ENCODE measurements at regions not wholly inside any gene's neighbourhood (a gene's known extent, or its start where the extent isn't known, plus 50 kb on each side); places are given as distances from the start of the nearest gene placed in this dataset.

DNA sequence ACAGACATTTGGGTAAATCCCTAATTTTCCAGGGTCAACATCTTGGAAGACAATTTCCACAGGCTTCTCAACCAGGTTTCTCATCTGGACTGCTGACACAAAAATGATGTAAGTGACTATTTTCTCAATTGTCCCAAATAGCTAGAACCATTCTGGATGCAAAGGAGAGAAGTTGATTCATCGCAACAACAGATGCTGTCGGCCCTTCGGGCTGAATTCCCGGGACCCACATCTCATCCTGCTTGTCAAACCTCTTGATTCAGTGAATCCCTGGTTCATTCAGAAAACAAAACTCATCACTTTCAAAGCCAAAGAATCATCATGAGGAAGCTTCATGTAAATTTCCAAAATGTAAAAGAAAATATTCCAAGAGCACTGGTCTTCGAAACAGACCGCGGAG lies 251.8 kb downstream of the NPHP4 start:
- Mint-ChIP-seq H3K4me3 (no peak overlapping the region), H3K36me3 (peaks cover 6% of the 10 kb centered on the region), H3K9me3 (peaks cover 19% of the 10 kb centered on the region), H3K27ac (no peak overlapping the region), H3K27me3 (ENCODE audit: low read depth) (no peaks in the 10 kb centered on the region; the same call in 1 of the 2 replicates), H3K4me1 (no peaks in the 10 kb centered on the region; the same call in 1 of the 2 replicates)
- TF ChIP-seq SMAD3 (CRISPR knock-in tag; IDR thresholded peaks at IDR 0.05; ENCODE audit: borderline replicate concordance) (no peak), GABPB1 (CRISPR knock-in tag; IDR thresholded peaks at IDR 0.05) (no peak), ZNF138 (CRISPR knock-in tag; conservative IDR thresholded peaks at IDR 0.05) (no peak), TEAD4 (CRISPR knock-in tag; IDR thresholded peaks at IDR 0.05) (no peak), ZNF416 (CRISPR knock-in tag; IDR thresholded peaks at IDR 0.05) (no peak), OVOL2 (CRISPR knock-in tag; IDR thresholded peaks at IDR 0.05; ENCODE audit: borderline replicate concordance) (no peak), CREB1 (CRISPR knock-in tag; IDR thresholded peaks at IDR 0.05) (no peak), GRHL2 (CRISPR knock-in tag; IDR thresholded peaks at IDR 0.05; ENCODE audit: insufficient replicate concordance, severe bottlenecking) (no peak), ELF4 (CRISPR knock-in tag; IDR thresholded peaks at IDR 0.05; ENCODE audit: low read depth) (no peak), FOXP1 (CRISPR knock-in tag; IDR thresholded peaks at IDR 0.05; ENCODE audit: borderline replicate concordance) (no peak)
- TF ChIP-seq, protein P1, sequence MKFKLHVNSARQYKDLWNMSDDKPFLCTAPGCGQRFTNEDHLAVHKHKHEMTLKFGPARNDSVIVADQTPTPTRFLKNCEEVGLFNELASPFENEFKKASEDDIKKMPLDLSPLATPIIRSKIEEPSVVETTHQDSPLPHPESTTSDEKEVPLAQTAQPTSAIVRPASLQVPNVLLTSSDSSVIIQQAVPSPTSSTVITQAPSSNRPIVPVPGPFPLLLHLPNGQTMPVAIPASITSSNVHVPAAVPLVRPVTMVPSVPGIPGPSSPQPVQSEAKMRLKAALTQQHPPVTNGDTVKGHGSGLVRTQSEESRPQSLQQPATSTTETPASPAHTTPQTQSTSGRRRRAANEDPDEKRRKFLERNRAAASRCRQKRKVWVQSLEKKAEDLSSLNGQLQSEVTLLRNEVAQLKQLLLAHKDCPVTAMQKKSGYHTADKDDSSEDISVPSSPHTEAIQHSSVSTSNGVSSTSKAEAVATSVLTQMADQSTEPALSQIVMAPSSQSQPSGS (CRISPR knock-in tag; IDR thresholded peaks at IDR 0.05; ENCODE audit: borderline replicate concordance, low read depth) = no peak
- TF ChIP-seq, protein P2, sequence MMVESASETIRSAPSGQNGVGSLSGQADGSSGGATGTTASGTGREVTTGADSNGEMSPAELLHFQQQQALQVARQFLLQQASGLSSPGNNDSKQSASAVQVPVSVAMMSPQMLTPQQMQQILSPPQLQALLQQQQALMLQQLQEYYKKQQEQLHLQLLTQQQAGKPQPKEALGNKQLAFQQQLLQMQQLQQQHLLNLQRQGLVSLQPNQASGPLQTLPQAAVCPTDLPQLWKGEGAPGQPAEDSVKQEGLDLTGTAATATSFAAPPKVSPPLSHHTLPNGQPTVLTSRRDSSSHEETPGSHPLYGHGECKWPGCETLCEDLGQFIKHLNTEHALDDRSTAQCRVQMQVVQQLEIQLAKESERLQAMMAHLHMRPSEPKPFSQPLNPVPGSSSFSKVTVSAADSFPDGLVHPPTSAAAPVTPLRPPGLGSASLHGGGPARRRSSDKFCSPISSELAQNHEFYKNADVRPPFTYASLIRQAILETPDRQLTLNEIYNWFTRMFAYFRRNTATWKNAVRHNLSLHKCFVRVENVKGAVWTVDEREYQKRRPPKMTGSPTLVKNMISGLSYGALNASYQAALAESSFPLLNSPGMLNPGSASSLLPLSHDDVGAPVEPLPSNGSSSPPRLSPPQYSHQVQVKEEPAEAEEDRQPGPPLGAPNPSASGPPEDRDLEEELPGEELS (CRISPR knock-in tag; IDR thresholded peaks at IDR 0.05) = no peak
- CTCF ChIA-PET = no interaction called here
- POLR2A ChIA-PET = no interaction called here
- ATAC-seq (no peak), DNase-seq (ENCODE audit: low spot score) (no peak)

DNA sequence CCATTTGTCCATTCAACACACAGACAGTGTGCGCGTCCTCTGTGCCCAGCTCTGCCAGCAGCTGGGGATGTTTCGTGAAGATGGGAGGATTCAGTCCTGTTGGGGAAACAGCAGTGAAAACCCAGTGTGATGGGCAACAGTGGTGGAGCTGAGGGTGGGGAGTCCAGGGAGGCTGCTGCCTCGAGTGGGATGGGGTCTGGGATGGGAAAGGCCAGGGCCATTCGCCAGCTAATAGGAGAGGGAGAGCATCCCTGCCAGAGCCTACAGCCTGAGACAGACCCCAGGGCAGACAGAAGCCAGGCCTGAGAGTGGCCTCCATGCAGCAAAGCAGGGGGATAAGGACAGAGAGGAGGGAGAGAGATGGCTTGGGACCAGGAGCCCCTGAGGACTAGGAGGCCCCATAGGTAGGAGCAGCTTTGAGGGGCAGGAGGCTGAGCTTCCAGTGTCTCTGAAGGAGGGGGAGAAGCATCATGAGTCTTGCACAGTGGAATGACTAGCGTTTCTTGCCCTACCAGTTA lies 252.6 kb downstream of the NPHP4 start:
- Mint-ChIP-seq H3K9me3 (peaks cover 19% of the 10 kb centered on the region), H3K4me1 (no peaks in the 10 kb centered on the region; the same call in 1 of the 2 replicates), H3K4me3 (no peak overlapping the region), H3K27ac (no peak overlapping the region), H3K36me3 (peaks cover 6% of the 10 kb centered on the region), H3K27me3 (ENCODE audit: low read depth) (no peaks in the 10 kb centered on the region; the same call in 1 of the 2 replicates)
- POLR2A ChIA-PET = no interaction called here
- DNase-seq (ENCODE audit: low spot score) (no peak), ATAC-seq (no peak)
- TF ChIP-seq RELA (CRISPR knock-in tag; IDR thresholded peaks at IDR 0.05; ENCODE audit: borderline replicate concordance) (no peak), ZNF219 (CRISPR knock-in tag; IDR thresholded peaks at IDR 0.05; ENCODE audit: borderline replicate concordance) (no peak), ZNF671 (CRISPR knock-in tag; IDR thresholded peaks at IDR 0.05) (no peak), GABPB1 (CRISPR knock-in tag; IDR thresholded peaks at IDR 0.05) (no peak), SP1 (CRISPR knock-in tag; conservative IDR thresholded peaks at IDR 0.05) (no peak), TCF7 (CRISPR knock-in tag; IDR thresholded peaks at IDR 0.05; ENCODE audit: low read depth) (no peak), ELF4 (CRISPR knock-in tag; IDR thresholded peaks at IDR 0.05; ENCODE audit: low read depth) (no peak)
- TF ChIP-seq, protein P3, sequence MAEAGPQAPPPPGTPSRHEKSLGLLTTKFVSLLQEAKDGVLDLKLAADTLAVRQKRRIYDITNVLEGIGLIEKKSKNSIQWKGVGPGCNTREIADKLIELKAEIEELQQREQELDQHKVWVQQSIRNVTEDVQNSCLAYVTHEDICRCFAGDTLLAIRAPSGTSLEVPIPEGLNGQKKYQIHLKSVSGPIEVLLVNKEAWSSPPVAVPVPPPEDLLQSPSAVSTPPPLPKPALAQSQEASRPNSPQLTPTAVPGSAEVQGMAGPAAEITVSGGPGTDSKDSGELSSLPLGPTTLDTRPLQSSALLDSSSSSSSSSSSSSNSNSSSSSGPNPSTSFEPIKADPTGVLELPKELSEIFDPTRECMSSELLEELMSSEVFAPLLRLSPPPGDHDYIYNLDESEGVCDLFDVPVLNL (CRISPR knock-in tag; IDR thresholded peaks at IDR 0.05; ENCODE audit: borderline replicate concordance, low read depth) = no peak
- CTCF ChIA-PET = no interaction called here

DNA sequence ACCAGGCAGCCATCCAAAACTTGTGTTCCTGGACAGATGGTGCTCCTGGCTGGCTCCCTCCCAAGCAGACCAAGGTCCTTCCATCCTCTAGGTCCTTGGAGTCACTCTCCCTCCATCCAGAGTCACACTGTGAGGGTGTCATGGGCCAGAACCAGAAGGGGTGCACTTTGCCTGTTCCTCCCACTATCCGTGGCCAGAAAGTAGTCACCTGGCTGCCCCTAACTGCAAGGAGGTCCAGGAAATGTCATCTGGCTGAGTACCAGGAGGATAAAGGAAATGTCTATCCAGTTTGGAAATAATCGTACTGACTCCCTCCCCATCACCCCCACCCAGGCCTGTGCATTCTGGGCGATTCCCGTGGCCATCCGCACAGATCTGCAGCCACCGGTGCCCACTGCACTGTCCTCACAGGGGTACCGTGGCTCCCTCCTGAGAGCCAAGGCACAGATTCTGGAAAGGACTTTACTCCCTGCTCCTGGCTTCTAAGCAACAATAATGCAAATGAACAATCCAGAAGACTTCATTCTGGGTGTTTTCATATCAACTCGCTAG lies 253.2 kb downstream of the NPHP4 start:
- CTCF ChIA-PET = no interaction called here
- Mint-ChIP-seq H3K9me3 (peaks cover 20% of the 10 kb centered on the region), H3K27ac (no peak overlapping the region), H3K36me3 (peaks cover 6% of the 10 kb centered on the region), H3K27me3 (ENCODE audit: low read depth) (no peaks in the 10 kb centered on the region), H3K4me3 (no peak overlapping the region), H3K4me1 (no peaks in the 10 kb centered on the region)
- DNase-seq (ENCODE audit: low spot score) (no peak), ATAC-seq (no peak)
- POLR2A ChIA-PET = no interaction called here
- TF ChIP-seq ZBTB21 (CRISPR knock-in tag; IDR thresholded peaks at IDR 0.05; ENCODE audit: borderline replicate concordance) = no peak
- no peak for TF ChIP-seq NFATC4 (CRISPR knock-in tag; IDR thresholded peaks at IDR 0.05)
- no peak for TF ChIP-seq RELA (CRISPR knock-in tag; IDR thresholded peaks at IDR 0.05; ENCODE audit: borderline replicate concordance)
- no peak for TF ChIP-seq ZNF423 (CRISPR knock-in tag; IDR thresholded peaks at IDR 0.05)
- TF ChIP-seq, protein P4, sequence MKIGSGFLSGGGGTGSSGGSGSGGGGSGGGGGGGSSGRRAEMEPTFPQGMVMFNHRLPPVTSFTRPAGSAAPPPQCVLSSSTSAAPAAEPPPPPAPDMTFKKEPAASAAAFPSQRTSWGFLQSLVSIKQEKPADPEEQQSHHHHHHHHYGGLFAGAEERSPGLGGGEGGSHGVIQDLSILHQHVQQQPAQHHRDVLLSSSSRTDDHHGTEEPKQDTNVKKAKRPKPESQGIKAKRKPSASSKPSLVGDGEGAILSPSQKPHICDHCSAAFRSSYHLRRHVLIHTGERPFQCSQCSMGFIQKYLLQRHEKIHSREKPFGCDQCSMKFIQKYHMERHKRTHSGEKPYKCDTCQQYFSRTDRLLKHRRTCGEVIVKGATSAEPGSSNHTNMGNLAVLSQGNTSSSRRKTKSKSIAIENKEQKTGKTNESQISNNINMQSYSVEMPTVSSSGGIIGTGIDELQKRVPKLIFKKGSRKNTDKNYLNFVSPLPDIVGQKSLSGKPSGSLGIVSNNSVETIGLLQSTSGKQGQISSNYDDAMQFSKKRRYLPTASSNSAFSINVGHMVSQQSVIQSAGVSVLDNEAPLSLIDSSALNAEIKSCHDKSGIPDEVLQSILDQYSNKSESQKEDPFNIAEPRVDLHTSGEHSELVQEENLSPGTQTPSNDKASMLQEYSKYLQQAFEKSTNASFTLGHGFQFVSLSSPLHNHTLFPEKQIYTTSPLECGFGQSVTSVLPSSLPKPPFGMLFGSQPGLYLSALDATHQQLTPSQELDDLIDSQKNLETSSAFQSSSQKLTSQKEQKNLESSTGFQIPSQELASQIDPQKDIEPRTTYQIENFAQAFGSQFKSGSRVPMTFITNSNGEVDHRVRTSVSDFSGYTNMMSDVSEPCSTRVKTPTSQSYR (CRISPR knock-in tag; IDR thresholded peaks at IDR 0.05) = no peak
- TF ChIP-seq, protein P5, sequence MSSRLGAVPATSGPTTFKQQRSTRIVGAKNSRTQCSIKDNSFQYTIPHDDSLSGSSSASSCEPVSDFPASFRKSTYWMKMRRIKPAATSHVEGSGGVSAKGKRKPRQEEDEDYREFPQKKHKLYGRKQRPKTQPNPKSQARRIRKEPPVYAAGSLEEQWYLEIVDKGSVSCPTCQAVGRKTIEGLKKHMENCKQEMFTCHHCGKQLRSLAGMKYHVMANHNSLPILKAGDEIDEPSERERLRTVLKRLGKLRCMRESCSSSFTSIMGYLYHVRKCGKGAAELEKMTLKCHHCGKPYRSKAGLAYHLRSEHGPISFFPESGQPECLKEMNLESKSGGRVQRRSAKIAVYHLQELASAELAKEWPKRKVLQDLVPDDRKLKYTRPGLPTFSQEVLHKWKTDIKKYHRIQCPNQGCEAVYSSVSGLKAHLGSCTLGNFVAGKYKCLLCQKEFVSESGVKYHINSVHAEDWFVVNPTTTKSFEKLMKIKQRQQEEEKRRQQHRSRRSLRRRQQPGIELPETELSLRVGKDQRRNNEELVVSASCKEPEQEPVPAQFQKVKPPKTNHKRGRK (CRISPR knock-in tag; IDR thresholded peaks at IDR 0.05; ENCODE audit: borderline replicate concordance) = no peak

All from WTC11 (cell line).